GM21515 (cell line): ENCODE measurements at regions not wholly inside any gene's neighbourhood (a gene's known extent, or its start where the extent isn't known, plus 50 kb on each side); places are given as distances from the start of the nearest gene placed in this dataset.
"Not testable (repeated sequence)": the region's sequence is repeated elsewhere in the genome, so short reads cannot be mapped to it uniquely, and the experiment has no call there.

Experiments
- ATAC-seq: cut with Tn5 transposase; IDR thresholded peaks from one replicate; pipeline ENCODE4 v1.9.1; 2021; ENCODE audit not compliant: unreplicated experiment

DNA sequence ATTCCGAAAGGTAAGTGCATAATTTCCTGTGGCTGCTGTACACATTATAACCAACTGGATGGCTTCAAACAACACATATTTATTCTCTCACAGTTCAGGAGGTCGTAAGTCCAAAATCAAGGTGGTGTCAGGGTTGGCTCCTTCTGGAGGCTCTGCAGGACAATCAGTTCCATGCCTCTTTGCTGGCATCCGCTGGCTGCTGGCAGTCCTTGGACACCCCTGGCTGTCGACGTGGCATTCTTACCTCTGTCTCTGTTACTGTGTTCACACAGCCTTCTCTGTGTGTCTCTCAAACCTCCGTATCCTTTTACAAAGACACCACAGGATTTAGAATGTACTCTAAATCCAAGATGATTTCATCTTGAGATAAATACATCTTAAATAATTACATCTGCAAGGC, 398.8 kb upstream of the ATP10A start:
- ATAC-seq = no peak

DNA sequence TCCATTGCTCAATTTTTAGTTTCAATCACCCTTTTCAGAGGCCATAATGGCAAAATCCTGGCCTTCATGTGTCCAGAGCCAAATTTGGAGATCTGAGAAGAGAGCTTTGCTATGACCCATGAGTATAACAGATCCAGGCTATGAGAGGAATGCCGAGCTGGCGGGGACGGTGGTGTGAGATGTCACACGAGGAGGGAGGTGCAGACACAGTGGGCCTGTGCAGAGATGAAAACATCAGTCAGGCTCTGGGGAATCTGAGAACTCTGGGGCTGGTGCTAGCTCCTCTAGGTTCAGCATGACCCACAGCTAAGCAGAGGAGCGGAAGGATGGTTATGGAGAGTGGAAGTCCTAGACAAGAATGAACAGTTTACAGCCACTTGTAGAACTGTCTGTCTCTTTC, 398.3 kb upstream of the ATP10A start:
- no peak for ATAC-seq

DNA sequence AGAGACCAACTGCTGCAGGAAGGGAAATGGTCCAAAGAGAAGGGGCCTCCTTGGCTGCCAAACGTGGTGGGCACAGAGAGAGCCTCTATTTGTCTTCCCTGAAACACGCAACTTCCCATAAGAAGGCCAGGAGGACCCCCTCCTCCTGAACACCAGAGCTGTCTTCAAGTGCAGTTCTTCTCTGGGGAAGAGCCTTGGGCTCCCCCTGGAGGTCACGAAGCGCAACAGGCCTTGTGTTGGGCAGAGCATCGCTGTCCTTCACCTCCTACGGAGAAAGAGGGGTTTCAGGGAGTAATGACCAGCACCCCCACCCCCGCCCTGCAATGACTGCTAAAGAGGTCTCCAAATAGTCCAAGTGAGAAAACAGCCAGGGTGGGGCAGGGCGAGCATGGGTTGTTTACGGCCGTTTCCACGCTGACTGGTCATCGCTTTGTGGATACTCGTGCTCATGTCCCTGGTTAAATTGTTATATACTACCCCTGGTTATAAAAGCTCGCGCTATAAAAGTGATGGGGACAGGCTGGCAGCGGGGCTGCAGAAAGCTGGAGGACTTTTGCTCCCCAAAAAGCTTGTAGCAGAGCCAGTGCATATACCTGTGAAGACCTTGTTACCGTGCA, 397.5 kb upstream of the ATP10A start:
- ATAC-seq = no peak

DNA sequence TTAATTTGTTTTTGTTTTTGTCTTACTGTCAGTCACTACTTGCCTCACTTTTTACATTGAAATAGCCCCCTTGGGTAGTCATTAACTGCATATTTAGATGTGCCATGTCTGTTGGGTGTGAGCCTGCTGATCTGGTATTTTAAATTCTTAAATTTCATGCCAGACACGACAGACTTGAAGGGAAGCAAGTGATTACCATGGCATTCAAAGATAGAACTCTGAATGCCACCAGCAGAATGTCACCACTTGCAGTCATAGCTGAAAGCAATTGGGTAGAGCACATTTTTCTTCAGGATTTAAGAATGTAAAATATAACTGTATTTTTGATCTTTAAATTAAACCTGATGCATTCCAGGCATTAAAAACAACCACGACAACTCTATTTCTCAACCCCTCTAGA, 396.5 kb upstream of the ATP10A start:
- no peak for ATAC-seq

GRCh38 chr15:26244782-26245181, 381.7 kb upstream of the ATP10A start:
- ATAC-seq = not testable (repeated sequence)

DNA sequence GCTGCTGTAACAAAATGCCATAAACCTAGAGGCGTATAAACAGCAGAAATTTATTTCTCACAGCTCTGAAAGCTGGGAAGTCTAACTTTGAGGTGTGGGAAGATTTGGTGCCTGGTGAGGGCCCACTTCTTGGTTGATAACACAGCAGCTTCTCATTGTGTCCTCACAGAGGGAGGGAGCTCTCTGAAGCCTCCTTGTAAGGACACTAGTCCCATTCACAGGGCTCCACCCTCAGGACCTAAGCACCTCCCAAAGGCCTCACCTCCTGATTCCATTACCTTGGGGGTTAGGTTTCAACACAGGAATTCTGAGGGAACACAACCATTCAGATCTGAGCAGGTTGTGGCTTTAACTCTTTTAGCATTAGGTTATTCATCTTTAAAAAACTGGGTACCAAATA, 380.3 kb upstream of the ATP10A start:
- no peak for ATAC-seq

- ATAC-seq = no peak
These were observed 379.5 kb upstream of the ATP10A start for GRCh38 chr15:26242565-26243071.

- ATAC-seq = no peak
These were observed 372.7 kb upstream of the ATP10A start for GRCh38 chr15:26235864-26236263.

DNA sequence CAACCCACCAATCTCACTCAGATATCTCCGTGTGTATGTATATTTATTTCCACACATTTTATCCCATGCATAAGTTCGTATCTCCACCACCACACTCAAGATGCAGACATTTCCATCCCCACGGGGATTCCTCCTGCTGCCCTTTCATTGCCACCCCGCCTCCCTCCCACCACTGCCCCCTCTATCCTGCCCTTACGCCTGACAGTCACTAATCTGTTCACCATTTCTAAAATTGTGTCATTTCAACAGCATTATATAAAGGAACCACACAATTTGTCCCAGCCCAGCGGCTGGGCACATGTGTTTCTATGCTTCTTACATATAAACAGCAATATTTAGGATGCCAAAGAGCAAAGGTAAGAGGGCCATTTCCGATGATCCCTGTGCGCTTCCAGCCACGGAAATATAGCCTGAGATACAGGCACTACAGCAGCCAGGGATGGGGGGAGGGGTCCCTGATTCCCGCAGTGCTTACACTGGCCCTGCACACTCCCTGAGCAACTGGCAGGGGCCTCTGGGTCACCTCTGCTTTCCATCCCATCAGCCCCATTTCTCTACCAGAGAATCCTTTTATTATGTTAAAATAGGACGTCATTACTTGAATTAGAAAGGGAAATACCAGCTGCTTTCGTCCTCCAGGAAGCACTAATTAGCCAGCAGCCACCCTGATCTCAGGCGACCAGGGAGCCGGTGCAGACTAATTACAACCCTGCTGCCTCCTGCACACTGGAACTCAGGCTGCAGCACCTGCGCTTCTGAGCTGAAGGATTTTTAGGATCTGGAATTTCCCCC, 372.0 kb upstream of the ATP10A start:
- no peak for ATAC-seq

- no peak for ATAC-seq
These were observed 369.6 kb upstream of the ATP10A start for GRCh38 chr15:26232691-26233090.

DNA sequence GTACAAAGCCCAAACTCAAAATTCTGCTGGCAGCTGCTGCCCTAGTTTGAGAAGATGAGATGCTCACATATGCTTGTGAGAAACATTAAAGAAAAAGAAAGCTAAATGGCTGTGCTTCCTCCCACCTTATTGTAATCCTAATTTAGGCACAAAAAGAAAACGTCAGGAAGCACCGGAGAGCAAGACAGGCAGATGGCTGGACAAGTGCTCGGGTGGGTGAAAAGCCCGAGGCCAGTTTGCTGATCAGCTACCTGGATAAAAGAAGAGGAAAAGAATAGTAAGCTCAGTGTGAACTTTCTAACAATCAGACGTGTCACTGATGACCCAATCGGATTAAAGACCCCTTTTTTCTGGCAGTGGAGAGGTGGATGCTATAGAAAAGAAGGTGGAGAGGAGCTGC, 368.0 kb upstream of the ATP10A start:
- no peak for ATAC-seq

GRCh38 chr15:26224266-26224665, 361.1 kb upstream of the ATP10A start:
- ATAC-seq = no peak

- ATAC-seq = no peak
These were observed 360.6 kb upstream of the ATP10A start for GRCh38 chr15:26223720-26224119.

DNA sequence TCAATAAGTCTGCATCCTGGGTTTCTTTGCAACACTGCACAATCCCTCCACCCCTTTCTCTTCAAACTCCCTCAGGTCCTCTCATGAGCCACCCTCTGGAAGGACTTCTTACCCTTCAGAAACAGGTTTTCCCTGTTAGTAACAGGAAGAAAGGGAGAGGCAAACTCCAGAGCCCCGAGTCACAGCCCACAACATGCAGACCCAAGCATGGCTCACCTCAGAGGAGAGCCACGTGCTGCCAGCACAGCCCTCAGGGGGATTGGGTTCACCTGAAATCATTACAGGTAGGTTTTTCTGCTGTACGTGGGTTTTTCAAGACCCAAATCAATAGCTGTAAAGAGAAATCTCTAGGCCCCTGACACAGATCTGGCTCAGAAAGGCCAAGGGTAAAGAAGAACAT, 359.7 kb upstream of the ATP10A start:
- ATAC-seq = no peak

DNA sequence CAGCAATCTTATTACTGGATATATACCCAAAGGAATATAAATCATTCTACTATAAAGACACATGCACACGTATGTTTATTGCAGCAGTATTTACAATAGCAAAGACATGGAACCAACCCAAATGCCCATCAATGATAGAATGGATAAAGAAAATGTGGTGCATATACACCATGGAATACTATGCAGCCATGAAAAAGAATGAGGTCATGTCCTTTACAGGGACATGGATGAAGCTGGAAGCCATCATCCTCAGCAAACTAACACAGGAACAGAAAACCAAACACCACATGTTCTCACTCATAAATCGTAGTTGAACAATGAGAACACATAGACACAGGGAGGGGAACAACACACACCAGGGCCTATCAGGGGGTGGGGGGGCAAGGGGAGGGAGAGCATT, 353.9 kb upstream of the ATP10A start:
- ATAC-seq = not testable (repeated sequence)

- ATAC-seq = no peak
These were observed 351.2 kb upstream of the ATP10A start for GRCh38 chr15:26214290-26214689.

GRCh38 chr15:26213427-26213826, 350.3 kb upstream of the ATP10A start:
- ATAC-seq = no peak

- ATAC-seq = no peak
These were observed 349.0 kb upstream of the ATP10A start for GRCh38 chr15:26212109-26212508.

DNA sequence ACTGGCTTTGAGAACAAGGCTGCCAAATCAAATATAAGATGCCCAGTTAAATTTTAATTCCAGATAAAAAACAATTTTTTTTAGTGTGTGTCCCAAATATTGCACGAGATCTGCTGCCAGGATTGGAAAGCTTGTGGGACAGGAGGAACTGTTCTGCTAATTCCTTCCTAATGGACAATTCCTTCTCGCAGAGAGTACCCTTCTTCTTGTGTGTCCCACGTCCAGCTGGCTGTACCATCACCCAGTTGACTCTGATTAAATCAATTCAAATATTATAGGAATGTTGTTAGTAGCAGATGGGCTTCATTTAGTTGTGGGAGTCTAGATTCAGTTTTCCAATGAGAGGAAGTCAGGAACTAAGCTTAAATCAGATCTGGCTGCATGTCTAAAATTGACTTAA, 347.9 kb upstream of the ATP10A start:
- no peak for ATAC-seq

DNA sequence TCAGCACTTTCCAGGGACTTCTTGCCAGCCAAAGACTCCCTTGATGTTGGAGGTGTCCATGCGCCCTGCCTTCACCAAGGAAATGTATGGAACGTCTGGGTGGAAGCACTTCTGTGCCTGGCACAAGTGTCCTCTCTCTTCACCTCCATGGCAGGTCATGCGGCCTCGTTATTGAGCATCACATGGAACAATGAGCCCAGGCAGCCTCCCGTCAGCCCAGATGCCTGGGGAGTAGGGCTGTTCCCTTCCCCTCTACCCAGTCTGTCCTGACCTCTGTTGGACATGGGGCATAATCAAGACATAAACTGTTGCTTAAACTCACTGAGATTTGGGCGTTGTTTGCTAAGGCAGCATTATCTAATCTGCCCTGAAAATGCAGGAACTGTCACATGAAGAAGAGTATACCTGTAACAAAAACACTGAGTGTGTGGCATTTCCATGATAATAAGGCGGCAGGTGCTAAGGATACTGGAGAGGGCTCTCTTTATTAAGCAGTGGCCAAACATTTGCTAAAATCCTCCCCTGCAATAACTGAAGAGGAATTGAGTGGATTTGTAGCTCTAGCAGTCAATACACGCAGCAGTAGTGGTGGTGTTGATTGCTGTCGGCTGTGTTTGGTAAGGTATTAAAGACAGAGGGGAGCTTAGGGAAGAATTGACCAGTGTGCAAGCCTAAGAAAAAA, 338.2 kb upstream of the ATP10A start:
- ATAC-seq = no peak

DNA sequence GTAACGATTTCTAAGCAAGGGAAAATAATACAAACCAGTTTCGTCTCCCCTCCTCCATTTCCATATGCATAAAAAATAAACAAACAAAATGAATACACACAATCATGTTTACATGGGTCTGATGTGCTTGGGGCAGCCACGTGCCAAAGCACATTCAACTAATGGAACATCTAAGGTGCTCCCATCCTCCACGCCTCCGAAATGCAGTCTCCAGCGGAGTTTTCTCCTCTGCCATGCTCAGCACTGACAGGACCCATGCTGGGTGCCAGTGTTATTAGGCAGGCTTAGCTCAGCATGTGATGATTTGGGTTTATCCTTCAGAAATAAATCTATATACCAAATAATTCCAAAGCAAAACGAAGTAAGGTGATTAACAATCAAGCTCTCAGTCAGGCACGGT, 337.3 kb upstream of the ATP10A start:
- ATAC-seq = no peak

- ATAC-seq = no peak
These were observed 334.6 kb upstream of the ATP10A start for GRCh38 chr15:26197719-26198118.
